GM19351 (cell line): ENCODE measurements at regions not wholly inside any gene's neighbourhood (a gene's known extent, or its start where the extent isn't known, plus 50 kb on each side); places are given as distances from the start of the nearest gene placed in this dataset.

ENCODE experiments used
- ATAC-seq: cut with Tn5 transposase; IDR thresholded peaks from one replicate; pipeline ENCODE4 v1.9.1; 2021; ENCODE audit warnings: mild to moderate bottlenecking, moderate library complexity; ENCODE audit not compliant: unreplicated experiment

GRCh38 chr16:66290431-66290830 lies 76.1 kb upstream of the CDH5 start:
- no peak for ATAC-seq

DNA sequence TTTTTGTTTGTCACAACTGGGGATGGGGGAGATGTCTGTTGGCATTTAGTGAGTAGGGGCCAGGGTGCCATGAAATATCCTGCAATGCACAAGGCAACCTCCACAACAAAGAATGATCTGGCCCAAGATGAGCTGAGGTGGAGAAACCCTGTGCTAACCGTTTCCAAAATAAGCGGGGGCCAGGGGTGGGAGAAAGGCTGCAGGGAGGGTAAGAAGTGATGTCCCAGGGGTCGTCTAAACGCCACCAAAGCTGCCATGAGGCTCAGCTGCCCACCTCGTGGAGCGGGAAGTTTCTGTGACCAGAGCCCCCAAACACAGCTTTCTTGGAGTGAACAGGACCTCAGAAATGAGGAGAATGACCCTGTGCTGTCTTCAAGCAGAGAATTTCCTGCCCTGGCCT lies 76.5 kb upstream of the CDH5 start:
- no peak for ATAC-seq

GRCh38 chr16:66289051-66289680 lies 77.3 kb upstream of the CDH5 start:
- ATAC-seq: no peak

DNA sequence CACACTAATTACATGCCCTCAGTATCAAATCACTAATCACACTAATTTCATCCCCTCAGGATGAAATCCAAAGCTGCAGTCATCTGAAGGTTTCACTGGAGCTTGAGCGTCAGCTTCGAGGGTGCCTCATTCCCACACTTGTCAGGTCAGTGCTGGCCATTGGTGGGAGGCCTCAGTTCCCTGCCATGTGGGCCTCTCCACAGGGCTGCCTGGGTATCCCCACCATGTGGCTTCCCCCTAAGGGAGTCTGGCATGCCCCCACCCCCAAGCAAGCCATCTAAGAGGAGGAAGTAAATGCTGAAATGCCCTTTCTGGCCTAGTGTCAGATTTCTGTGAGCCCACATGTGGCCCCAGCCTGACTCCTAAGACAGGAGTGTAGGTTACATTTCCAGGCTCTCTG lies 78.6 kb upstream of the CDH5 start:
- no peak for ATAC-seq

DNA sequence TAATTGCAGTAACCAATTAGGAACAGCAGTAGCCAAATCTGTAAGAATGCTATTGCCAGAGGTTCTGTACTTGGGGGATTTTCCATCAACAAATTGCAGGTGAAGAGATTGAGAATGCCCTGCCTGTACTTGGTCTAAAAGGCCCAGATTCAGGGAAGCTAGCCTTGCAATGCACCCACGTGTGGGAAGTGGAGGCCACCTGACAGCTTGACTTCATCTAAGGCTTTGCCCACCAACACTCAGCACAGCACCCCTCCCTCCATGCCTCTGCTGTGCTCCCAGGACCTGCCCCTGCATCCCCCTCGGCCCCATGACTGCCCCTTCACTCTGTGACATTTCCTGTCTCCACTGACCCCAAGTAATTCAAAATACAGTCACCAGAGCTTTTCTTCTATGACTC lies 79.1 kb upstream of the CDH5 start:
- ATAC-seq: no peak

GRCh38 chr16:66286527-66286926 lies 80.0 kb upstream of the CDH5 start:
- no peak for ATAC-seq

DNA sequence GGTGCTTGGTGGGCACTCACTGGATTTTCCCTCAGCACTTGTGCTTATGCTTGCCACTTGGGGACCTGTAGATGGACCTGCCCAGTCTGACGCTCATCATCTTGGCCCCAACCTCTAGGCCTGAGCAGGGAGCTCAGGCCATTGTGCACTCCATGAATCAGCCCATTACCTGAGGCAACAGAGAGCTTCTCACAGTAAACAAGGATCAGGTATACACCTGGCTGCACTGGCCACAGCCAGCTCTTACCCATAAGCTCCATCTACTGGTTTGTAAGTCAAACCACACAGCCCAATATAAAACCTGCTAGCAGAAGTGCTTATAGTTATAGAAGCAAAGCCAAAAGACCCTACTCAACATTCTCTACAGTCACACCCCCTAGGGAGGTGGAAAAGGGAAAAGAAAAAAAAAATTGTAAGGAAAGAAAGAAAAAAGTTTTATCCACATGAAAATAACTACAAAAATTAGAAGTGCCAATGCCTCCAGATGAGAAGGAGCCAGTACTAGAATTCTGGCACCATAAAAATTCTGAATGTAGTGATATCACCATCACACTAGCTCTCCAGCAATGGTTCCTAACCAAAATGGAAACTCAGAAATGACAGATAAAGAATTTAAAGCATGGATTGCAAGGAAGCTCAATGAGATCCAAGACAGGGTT lies 87.8 kb upstream of the CDH5 start:
- no peak for ATAC-seq

- ATAC-seq: no peak
Measured at GRCh38 chr16:66278111-66278531, 88.4 kb upstream of the CDH5 start.

DNA sequence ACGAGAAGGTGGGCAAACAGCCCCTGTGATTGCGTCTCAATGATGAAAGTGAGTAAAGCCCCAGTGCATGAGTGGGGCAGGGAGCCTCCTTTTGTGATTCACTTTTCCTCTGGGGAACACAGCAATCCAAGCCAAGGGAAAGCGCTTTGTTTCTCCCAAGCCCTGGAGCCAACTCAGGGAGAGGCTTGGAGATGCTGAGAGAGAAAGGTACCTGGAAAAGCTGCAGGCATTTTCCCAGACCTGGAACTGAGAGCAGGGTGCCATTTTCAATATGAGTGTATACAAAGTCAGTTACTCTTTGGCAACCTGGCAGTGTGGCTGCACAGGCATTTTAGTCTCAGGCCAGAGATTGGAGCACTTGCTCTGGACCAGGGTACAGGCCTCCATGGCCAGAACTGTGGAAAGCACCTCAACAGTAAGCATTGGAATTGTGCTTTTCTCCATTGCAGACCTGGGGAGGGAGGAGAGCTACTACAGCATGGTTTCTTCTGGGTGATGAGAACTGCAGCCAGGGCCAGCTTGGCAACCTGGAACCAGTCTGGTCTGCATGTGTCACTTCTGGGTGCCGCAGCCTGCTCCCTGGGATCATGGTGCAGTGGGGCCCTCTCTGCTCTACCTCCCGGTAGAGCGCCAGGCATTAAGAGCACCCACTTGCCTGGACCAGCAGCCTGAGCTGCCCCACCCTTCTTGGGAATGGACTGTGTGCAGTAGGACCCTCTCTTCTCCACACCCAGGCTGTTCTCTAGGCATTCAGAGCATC lies 89.0 kb upstream of the CDH5 start:
- ATAC-seq: no peak

GRCh38 chr16:66275775-66276428 lies 90.6 kb upstream of the CDH5 start:
- ATAC-seq: no peak

- ATAC-seq: peak; percentile 60
Measured at GRCh38 chr16:66274335-66275110, 92.0 kb upstream of the CDH5 start.

DNA sequence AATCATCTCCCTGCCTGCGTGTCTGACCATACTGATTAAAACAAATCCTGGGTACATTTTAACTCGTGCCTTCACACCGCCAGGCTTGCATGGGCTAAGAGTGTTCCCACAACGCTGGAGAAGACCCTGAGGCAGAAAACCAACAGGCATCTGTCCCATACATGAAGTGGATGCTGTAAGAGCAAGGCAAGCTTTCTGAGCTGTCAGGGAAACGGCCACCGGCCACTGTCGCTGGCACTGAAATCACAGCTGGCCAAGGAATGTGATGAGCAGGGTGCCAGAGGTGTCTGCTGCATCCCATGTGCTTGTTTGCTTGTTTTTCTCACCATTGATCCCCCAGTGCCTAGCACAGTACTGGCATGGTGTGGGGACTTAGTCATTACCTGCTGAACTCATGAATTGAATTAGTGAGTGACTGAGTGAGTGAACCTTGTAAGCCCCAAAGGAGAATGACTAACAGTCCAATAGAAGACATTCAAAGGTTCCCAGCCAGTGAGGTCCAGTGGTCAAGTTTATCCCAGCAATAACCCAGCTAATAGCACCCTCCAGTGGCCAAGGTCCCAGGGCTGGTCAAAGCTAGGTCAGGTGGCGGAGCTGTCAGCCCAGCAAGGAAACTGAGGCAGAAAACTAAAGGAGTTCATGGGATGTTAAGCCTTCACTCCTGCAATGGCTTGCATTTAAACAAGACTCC lies 92.7 kb upstream of the CDH5 start:
- no peak for ATAC-seq

DNA sequence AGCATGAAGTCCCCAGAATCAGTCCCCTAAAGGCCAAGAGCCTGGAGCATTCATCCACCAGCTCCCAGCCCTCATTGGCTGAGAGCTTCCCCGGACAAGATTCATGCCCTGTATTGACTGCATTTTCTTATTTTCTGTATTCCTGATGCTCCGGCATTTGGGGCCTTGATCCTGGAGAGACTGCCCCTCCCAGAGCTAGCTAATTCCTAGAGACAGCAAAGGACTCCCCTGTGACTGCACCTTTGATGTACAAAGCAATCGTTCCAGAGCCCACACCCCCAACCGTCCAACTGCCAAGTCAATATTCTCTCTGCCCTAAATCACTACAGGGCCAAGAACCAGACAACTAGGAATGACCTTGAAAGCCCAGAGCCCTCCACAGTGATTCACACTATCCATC lies 93.4 kb upstream of the CDH5 start:
- no peak for ATAC-seq

DNA sequence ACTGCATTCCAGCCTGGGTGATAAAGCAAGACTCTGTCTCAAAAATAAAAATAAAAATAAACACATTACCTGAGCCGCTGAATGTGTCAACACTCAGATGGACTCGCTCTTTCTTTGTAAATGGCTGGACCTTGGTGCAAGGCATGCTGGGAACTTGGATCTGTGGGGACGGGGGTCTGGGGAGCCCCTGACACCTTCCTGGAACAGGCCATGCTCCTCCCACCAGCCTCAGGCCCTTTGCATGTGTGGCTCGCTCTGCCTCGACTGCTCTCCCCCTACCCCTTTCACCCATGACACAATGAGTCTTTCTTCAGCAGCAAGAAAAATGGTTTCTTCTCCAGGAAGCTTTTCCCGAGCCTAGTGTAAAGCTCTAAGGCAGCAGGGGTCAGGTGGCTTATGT lies 94.0 kb upstream of the CDH5 start:
- ATAC-seq: no peak

- no peak for ATAC-seq
Measured at GRCh38 chr16:66271074-66272060, 95.1 kb upstream of the CDH5 start.

- ATAC-seq: peak; percentile 59
Measured at GRCh38 chr16:66270333-66270927, 96.1 kb upstream of the CDH5 start.

DNA sequence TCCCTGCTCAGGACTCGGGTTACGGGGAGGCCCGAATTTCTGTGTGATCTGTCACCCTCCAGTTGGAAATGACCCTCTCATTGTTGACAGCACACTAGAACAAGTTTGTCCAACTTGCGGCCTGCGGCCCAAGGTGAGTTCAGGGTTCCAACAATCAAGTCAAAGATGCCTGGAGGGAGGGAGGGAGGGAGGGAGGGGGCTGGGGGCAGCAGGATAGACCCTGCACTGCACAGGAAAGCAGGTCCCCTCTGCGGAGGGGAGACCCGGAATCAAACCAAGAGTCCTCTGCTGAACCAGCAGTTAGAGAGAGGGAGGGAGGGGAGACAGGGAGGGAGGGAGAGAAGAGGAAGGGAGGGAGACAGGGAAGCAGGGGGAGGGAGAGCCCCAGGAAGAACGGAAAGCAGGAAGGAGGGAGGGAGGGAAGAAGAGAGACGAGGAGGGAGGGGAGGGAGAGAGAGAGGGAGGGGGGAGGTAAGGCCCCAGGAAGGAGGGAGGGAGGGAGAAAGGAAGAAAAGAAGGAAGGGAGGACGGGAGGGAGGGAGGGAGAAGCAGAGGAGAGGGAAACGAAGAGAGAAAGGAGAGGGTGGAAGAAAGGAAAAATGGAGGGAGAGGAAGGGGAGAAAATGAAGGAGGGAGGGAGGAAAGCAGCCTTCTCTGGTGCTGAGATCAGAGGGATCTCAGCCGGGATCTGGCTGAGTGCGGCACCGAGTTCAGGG lies 96.7 kb upstream of the CDH5 start:
- no peak for ATAC-seq
